ENCODE measurements at regions not wholly inside any gene's neighbourhood (a gene's known extent, or its start where the extent isn't known, plus 50 kb on each side); places are given as distances from the start of the nearest gene placed in this dataset.

- no peak for DNase-seq (ENCODE audit: extremely low spot score)
- Histone ChIP-seq H3K27ac (replicated peaks in 1 of 4) (no peak overlapping the region), H3K27me3 (no peaks in the 10 kb centered on the region), H3K4me1 (no peaks in the 10 kb centered on the region), H3K36me3 (no peaks in the 10 kb centered on the region), H3K9me3 (no peaks in the 10 kb centered on the region), H3K4me3 (no peak overlapping the region)
- intact Hi-C loops (cut with DNase I), result no loop called here
- WGBS, result 98% methylated on average over 3 of the region's 3 CpGs
- TF ChIP-seq POLR2AphosphoS5 (IDR thresholded peaks at IDR 0.05) (no peak), EP300 (IDR thresholded peaks at IDR 0.05) (no peak), CTCF (IDR thresholded peaks at IDR 0.05) (no peak), POLR2A (IDR thresholded peaks at IDR 0.05; ENCODE audit: low read depth) (no peak)
Measured at GRCh38 chr6:113326781-113327180, 530.4 kb upstream of the MARCKS start.

- no peak overlapping the region for H3K27ac ChIP-seq (replicated peaks in 1 of 4)
- no peaks in the 10 kb centered on the region for H3K9me3 ChIP-seq
- no peak for TF ChIP-seq POLR2AphosphoS5 (IDR thresholded peaks at IDR 0.05)
- no peak for TF ChIP-seq CTCF (IDR thresholded peaks at IDR 0.05)
- TF ChIP-seq EP300 (IDR thresholded peaks at IDR 0.05), result no peak
- TF ChIP-seq POLR2A (IDR thresholded peaks at IDR 0.05; ENCODE audit: low read depth), result no peak
- no peaks in the 10 kb centered on the region for H3K27me3 ChIP-seq
- WGBS, result 61% methylated on average over 4 of the region's 4 CpGs
- H3K36me3 ChIP-seq, result no peaks in the 10 kb centered on the region
- intact Hi-C loops (cut with DNase I), result no loop called here
- DNase-seq (ENCODE audit: extremely low spot score), result no peak
- H3K4me1 ChIP-seq, result no peaks in the 10 kb centered on the region
- no peak overlapping the region for H3K4me3 ChIP-seq
Measured at GRCh38 chr6:113328886-113329381, 528.2 kb upstream of the MARCKS start.

- 95% methylated on average over 3 of the region's 3 CpGs for WGBS
- Histone ChIP-seq H3K27me3 (no peaks in the 10 kb centered on the region), H3K27ac (replicated peaks in 1 of 4) (no peak overlapping the region), H3K36me3 (no peaks in the 10 kb centered on the region), H3K9me3 (no peaks in the 10 kb centered on the region), H3K4me1 (no peaks in the 10 kb centered on the region), H3K4me3 (no peak overlapping the region)
- intact Hi-C loops (cut with DNase I), result no loop called here
- no peak for DNase-seq (ENCODE audit: extremely low spot score)
- TF ChIP-seq CTCF (IDR thresholded peaks at IDR 0.05) (no peak), EP300 (IDR thresholded peaks at IDR 0.05) (no peak), POLR2AphosphoS5 (IDR thresholded peaks at IDR 0.05) (no peak)
Measured at GRCh38 chr6:113329942-113330635, 527.1 kb upstream of the MARCKS start.

GRCh38 chr6:113330636-113330946 lies 526.6 kb upstream of the MARCKS start:
- Histone ChIP-seq H3K36me3 (no peaks in the 10 kb centered on the region), H3K4me3 (no peak overlapping the region), H3K4me1 (no peaks in the 10 kb centered on the region), H3K27me3 (no peaks in the 10 kb centered on the region), H3K27ac (replicated peaks in 1 of 4) (no peak overlapping the region), H3K9me3 (no peaks in the 10 kb centered on the region)
- intact Hi-C loops (cut with DNase I), result no loop called here
- TF ChIP-seq POLR2AphosphoS5 (IDR thresholded peaks at IDR 0.05) (no peak), EP300 (IDR thresholded peaks at IDR 0.05) (no peak), CTCF (IDR thresholded peaks at IDR 0.05) (no peak), POLR2A (IDR thresholded peaks at IDR 0.05; ENCODE audit: low read depth) (no peak)
- DNase-seq (ENCODE audit: extremely low spot score), result no peak
- 88% methylated on average over 2 of the region's 2 CpGs for WGBS

- no peak overlapping the region for H3K27ac ChIP-seq (replicated peaks in 1 of 4)
- intact Hi-C loops (cut with DNase I), result no loop called here
- H3K9me3 ChIP-seq, result no peaks in the 10 kb centered on the region
Measured at GRCh38 chr6:113331021-113331420, 526.1 kb upstream of the MARCKS start.

More at GRCh38 chr6:113331021-113331420, 526.1 kb upstream of the MARCKS start:
- Histone ChIP-seq H3K36me3 (no peaks in the 10 kb centered on the region), H3K4me1 (no peaks in the 10 kb centered on the region), H3K27me3 (no peaks in the 10 kb centered on the region), H3K4me3 (no peak overlapping the region)
- no peak for TF ChIP-seq EP300 (IDR thresholded peaks at IDR 0.05)
- no peak for TF ChIP-seq POLR2AphosphoS5 (IDR thresholded peaks at IDR 0.05)
- no peak for TF ChIP-seq CTCF (IDR thresholded peaks at IDR 0.05)
- TF ChIP-seq POLR2A (IDR thresholded peaks at IDR 0.05; ENCODE audit: low read depth), result no peak
- DNase-seq (ENCODE audit: extremely low spot score), result no peak
